DMS79 treated with DMSO at 0.1 percent for 48 hours (cell line): ENCODE measurements at regions not wholly inside any gene's neighbourhood (a gene's known extent, or its start where the extent isn't known, plus 50 kb on each side); places are given as distances from the start of the nearest gene placed in this dataset.
A peak's percentile ranks its signal among the peaks of the same experiment; 100 is the strongest.
"Not testable (repeated sequence)": the region's sequence is repeated elsewhere in the genome, so short reads cannot be mapped to it uniquely, and the experiment has no call there.

Experiments used
- DNase-seq: peaks from one replicate; lab custom pipeline; 2025; lab: John Stamatoyannopoulos, UW

DNA sequence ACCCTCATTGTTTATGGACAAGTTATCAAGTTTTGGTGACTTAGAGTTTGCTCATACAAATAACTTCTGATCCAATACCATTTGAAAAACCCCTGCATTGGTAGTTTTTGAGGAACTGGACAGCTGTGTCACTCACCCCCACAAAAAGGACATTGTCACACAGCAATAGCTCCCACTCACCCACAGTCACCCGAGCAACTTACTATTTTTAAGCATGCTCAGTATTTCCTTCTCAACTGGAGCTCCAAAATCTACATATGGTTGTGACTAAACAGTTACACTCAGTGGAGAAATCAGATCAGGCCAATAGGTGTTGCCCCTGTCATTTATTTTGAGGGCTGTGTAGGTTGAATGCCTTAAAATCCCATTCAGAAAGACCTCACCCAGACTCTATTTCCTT, 165.2 kb upstream of the AUTS2 start:
- DNase-seq = no peak

DNA sequence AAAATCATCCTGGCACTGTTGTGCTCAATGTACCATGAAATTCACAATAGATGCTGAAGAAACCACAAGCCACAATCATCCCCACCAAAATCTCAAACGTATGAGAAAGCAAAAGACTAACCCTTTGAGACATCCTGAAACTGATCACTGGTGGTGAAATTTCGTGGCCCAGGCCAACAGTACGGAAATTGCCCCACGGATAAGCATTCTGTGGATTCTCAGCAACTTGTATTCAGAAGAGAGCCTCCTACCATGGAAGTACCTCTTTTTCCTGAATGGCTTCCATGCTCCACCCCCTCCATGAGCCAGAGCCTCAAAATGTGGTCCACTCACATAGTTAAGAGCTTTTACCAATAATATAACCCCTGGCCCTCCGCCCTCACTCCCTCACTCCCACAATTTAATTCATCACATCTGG, 163.9 kb upstream of the AUTS2 start:
- DNase-seq = peak; percentile 51

DNA sequence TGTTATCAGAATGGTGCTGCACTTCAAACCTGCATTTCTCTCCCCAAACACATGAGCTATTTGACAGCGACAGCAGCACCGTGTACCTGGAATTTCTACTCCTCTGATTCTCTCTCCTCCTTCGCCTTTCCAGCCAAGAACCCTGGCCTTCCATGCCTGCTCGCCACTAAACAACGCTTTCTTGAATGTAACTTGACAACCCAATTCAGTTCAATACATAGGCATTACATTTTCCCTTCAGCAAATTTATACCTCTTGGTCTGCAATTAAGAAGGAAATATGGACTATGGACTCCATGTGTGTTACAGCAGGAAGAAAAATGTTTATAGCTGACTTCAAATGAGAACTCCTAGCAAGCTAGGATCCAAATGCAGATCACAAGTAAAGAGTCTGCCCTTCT, 162.6 kb upstream of the AUTS2 start:
- DNase-seq = no peak

DNA sequence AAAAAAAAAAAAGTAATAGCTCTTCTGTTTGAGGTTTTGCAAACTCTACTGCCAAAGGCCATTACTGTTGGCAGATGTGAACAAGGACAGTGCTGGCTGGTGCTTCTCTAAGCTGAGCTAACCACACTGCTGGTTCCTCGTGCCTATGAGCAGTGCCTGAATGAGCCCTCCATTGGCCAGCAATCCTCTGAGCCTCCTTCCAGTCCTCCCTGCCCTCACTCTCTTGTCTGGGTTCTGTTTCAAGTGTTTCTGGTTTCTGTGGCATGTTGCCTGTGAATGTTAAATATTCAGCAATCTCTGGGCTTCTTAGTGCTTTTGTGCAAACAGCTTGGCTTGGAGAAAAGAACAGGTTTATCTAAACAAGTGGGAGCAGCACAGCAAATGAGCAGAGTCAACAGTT, 161.3 kb upstream of the AUTS2 start:
- no peak for DNase-seq

DNA sequence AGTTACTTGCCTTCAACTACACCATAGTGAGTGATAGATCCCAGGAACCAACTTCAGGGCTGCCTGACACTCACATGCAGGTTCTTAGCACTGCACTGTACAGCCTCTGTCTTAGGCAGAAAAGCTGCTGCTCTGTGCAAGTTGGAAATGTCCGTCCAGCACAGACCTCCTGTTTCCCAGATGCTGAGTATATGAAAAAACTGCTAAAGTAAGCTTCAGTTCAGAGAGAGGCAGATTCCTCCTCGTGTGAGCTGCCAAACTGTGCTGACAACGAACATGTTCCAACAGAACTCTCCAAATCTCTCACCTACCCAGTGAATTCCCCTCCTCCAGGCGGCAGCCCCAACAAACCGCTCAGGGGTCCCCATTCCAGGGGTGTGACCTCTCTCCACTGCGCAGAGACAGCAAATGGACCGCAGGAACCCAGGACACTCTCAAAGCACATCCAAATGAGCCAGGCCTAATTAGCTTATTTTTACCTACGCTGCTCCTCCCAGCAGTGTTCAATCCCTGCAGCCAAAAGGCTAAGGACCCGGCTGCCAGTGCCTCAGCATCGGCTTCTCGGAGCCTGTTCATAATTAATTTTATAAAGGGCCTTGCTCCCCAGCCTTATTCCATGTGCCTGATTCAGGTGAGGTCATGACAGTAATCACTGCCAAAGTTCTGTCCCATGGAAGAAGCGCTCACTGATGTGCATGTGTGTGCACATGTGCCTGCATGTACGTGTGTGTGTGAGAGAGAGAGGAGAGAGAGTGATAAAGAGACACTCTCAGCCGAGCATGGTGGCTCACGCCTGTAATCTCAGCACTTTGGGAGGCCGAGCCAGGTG, 159.5 kb upstream of the AUTS2 start:
- DNase-seq = no peak

DNA sequence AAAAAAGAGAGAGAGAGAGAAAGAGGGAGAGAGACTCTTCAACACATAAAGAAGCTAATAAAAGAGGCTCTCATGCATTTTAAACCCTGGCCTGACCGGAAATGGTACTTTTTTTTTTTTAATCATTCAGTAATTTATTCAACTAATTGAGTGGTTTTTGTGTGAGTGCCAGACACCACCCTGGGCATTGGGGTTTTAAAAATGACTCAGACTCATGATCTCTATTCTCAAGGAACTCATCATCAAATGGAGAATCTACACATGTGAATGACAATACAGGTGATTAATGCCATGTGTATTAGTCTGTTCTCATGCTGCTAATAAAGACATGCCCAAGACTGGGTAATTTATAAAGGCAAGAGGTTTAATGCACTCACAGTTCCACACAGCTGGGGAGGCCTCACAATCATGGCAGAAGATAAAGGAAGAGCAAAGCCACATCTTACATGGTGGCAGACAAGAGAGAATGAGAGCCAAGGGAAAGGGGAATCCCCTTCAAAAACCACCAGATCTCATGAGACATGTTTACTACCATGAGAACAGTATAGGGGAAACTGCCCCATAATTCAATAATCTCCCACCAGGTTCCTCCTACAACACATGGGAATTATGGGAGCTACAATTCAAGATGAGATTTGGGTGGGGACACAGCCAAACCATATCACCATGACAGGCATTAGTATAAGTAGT, 158.5 kb upstream of the AUTS2 start:
- no peak for DNase-seq

DNA sequence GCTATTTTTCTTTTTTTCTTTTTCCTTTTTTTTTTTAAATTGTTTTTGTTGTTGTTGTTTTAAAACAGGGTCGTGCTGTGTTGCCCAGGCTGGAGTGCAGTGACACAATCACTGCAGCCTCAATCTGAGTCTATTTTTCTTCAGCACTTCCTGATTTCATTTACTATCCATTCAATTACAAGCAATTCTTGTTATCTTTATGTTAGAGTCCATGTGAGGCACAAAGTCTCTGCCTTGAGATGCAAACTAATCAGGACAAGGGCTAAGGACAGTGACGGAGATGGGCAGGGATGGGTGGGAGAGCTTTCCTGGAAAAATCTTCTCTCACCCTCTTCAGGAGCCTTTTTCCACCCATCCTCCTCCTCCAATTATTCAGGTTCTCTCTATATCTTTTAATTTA, 157.3 kb upstream of the AUTS2 start:
- no peak for DNase-seq

DNA sequence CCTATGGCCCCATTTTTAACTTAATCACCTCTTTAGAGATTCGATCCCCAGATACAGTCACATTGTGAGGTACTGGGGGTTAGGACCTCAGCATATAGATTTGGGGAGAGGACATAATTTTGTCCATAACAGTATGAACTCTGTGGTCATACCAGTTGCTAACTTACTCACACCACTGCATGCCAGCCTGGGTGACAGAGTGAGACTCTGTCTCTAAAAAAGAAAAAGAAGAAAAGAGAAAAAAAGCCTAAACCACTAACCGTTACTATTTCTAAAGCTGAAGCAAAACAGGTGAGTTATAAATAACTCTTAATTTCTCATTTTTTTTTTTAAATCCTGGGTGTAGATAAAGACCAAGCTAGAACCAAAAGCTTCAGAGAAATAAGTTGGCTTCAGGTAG, 155.1 kb upstream of the AUTS2 start:
- no peak for DNase-seq

DNA sequence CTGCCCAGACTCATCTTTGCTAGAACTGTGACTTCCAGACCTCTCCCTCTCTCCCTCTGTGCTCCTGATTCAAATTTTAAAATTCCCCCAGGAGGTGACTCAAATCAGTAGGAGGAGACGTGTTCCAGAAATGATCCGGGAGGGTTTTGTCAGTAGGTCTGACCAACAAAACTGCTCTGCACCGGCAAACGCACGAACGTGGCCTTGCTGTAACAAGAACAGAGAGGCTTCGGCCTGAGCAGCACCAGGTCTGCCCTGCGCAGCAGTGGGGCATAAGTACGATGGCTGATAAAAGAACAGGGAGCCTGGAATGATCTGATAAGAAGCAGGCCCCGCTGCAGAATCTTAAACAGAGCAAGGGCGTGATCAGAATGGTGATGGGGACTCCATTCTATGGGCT, 152.7 kb upstream of the AUTS2 start:
- DNase-seq = no peak

DNA sequence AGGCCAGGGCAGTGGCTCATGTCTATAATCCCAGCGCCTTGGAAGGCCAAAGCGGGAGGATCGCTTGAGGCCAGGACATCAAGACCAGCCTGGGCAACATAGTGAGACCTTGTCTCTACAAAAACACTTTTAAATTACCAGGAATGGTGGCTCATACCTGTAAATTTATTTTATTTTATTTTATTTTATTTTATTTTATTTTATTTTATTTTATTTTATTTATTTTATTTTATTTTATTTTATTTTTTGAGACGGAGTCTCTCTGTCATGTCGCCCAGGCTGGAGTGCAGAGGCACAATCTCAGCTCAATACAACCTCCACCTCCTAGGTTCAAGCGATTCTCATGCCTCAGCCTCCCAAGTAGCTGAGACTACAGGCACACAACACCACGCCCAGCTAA, 152.1 kb upstream of the AUTS2 start:
- not testable (repeated sequence) for DNase-seq

DNA sequence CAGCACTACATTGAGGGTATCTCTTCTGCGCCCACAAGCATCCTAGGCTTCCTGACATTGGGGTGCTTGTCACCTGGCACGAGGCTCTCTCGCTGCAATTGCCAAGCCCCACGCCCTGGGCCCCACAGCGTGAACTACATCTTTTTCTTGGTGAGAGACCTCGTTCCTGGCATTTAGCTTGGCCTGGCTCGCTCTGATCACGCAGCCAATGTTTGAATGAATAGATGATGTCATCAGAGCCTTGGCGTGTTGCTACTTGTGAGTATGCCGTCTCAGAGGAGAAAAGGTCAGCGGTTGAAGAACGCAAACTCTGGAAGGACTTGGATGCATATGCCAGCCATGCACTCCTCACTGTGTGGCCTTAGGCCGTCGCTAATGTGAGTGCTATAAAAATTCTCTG, 150.2 kb upstream of the AUTS2 start:
- DNase-seq = no peak

DNA sequence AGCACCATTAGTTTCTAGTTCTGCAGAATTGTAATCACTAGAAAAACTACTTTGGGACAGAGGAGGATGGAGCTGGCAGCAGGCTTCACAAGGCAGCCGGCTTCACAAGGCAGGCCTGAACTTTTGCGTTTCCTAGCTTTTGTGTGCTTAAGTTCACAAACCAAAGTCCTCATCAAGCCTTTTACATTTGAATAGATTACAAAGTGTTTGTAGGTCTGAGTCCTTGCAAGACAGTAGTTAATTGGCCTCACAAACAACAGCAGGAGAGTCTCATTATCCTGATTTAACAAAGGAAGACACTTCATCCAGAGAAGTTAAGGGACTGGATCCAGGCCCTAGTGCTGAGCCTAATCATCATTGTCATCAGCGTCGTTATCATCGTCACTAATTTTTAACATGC, 147.8 kb upstream of the AUTS2 start:
- no peak for DNase-seq

DNA sequence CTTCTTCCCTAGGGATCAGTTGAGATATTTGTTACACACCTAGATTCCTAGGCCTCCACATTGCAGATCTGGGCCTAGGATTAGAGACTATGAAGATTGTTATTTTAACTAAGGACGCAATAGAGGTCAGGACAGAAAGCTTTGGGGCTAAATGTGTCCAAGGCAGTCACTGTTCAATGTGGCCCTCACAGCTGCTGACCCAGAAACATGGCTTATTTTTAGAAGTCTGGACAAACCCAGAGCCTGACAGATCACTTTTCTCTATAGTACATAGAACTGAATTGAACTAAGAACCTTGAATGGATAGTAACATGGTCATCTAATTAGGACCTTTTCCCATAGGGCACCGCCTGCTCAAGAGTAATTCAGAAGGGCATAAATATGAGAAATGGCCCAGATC, 146.6 kb upstream of the AUTS2 start:
- DNase-seq = no peak

DNA sequence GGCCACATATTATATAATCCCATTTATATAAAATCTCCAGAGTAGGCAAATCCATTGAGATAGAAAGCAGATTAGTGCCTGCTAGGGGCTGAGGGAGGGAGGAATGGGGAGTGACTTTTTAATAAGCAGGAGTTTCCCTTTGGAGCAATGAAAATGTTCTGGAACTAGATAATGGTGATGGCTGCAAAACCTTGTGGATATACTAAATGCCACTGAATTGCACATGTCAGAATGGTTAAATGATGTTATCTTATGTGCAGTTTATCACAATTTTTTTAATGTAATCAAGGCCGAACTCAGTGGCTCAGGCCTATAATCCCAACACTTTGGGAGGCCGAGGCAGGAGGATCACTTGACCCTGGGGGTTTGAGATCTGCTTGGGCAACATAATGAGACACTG, 145.5 kb upstream of the AUTS2 start:
- no peak for DNase-seq

DNA sequence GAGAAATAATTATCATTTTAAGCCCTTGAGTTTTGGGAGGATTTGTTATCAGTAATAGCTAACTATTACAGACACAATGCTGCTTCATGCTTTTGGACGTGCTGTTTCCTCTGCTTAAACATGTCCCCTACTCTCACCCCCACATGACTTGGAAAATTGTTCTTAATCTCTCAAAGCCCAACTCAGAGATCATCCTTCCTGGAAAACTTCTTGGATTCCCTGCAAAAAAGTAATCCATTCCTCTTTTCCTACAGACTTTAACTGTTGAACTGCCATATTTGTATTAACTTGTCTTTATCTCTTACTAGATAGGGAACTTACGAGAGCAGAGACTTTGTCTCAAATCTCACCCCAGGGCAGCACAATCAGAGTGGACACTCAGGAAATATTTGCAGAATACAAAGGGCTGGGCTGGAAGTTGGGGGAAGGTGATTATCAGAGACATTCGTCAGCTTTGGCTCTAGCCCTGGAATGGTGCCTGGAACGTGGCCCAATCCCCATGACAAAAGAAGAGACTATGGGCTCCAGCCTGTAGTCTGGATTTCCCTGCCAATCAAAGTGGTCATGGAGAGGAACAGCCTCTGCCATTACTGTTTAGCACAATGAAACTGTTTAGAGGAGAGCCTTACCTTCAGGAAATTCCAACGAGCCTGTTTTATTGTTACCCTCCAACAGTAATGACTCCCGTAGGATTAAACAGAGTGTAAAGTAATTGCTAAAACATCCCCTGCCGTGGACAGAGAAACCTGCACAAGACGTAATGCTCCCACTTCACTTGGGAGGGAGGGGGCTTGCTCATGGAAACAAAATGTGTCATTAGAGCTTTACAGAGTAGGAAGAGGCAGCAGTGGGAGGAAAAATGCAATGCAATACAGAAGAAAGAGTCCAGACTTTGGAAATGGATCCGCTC, 140.4 kb upstream of the AUTS2 start:
- no peak for DNase-seq

DNA sequence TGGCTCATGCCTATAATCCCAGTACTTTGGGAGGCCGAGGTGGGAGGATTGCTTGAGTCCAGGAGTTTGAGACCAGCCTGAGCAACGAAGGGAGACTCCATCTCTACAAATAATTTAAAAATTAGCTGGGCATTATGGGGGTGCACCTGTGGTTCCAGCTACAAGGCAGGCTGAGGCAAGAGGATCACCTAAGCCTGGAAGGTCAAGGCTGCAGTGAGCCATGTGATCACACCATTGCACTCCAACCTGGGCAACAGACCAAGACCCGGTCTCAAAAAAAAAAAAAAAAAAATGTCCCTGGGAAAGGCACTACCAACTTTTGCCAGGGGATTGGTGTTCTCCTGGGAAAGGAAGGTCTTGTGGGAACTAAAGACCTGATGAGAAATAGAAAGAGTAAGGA, 134.2 kb upstream of the AUTS2 start:
- DNase-seq = no peak

DNA sequence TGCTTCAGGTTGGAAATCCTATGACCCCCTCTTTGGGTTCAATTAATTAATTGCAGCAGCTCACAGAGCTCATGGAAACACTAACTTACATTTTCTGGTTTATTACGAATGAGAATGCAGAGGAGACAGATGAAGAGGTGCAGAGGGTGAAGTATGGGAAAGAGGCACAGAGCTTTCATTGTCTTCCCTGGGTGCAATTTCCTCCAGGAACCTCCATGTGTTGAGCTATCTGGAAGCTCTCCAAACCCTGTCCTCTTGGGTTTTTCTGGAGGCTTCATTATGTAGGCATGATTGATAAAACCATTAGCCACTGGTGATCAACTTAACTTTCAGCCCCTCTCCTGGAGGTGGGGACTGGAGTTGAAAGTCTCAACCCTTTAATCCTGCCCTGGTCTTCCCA, 133.0 kb upstream of the AUTS2 start:
- no peak for DNase-seq

DNA sequence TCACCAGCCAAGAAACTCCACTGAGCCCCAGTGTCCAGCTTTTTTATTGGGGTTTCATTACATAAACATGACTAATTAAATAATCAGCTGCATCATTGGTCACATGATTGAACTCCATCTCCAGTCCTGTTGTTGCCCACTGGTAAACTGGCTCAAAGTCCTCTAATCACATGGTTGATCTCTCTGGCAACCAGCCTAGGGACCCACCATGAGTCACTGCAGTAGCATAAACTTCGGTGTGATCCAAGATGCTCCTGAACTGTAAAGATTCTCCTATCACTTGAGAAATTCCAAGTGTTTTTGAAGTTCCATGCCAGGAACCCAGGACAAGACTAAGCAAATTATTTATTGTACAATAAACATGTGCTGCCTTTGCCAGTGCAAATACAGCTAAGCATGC, 130.4 kb upstream of the AUTS2 start:
- no peak for DNase-seq

DNA sequence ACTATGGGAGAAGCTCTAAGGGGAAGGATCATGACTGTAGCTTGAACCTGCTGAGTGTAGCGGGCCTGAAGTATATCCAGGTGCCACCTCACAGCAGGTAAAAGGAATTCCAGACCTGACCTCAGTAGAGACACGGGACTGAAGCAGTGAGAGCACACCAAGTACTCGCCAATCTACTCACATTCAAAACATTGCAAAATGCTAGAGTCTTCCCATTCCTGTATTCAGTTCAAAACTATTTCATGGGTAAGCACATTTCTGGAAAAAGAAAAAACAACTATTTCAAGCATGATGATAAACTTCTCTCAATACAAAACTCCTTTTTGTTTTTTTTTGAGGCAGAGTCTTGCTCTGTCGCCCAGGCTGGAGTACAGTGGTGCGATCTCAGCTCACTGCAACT, 121.9 kb upstream of the AUTS2 start:
- no peak for DNase-seq

DNA sequence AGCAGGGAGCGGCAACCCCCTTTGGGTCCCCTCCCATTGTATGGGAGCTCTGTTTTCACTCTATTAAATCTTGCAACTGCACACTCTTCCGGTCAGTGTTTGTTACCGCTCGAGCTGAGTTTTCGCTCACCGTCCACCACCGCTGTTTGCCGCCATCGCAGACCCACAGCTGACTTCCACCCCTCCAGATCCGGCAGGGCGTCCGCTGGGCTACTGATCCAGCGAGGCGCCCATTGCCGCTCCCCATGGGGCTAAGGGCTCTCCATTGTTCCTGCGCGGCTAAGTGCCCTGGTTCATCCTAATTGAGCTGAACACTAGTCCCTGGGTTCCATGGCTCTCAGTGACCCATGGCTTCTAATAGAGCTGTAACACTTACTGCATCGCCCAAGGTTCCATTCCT, 115.6 kb upstream of the AUTS2 start:
- DNase-seq = no peak

DNA sequence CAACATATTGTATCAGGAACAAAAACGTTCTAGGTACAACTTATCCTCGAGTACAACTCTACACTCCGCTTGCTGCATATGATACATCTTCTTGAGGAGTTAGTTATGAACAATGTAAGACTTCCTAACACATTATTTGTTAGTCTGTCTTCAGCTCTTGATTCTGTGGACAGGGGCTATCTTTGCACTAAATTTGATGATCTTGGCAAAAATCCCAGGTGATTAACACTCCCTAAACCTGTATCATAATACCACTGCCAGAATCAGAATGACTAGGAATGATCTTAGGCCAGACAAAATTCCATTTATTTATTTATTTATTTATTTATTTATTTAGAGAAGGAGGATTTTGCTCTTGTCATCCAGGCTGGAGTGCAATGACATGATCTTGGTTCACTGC, 108.7 kb upstream of the AUTS2 start:
- no peak for DNase-seq

DNA sequence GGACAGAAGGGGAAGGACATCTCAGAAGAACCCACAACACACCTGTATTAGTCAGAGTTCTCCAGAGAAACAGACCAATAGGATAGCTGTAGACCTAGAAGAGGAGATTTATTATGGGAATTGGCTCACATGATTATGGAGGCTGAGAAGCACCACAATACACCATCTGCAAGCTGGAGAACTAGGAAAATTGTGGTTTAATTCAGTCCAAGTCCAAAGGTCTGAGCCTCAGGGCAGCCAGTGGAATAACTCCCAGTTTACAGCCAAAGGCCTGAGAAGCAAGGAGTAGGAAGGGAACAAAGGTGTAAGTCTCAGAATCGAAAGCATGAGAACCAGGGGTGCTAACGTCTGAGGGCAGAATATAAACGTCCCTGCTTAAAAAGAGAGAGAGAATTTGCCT, 99.6 kb upstream of the AUTS2 start:
- no peak for DNase-seq

DNA sequence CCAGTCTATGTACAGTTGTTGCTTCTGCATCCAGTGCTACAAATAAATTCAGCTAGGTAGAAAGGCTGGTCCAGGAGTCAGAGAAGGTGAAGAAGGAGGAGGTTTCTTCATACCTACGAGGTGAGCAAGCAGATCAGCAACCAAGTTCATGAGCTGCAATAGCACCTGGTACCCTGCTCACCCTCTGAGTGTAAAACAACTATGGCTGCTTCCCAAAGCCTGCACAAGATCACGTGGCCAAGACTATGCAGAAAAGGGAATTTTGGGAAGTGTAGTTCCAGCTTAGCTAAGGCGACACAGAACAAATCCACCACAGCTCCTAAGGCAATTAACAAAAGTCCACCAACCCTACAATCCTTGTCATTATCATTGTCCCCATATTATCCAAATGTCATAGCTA, 95.9 kb upstream of the AUTS2 start:
- DNase-seq = no peak
